B cell (primary cell): ENCODE measurements at regions not wholly inside any gene's neighbourhood (a gene's known extent, or its start where the extent isn't known, plus 50 kb on each side); places are given as distances from the start of the nearest gene placed in this dataset.

Source experiments
- ATAC-seq: fragments of 200-7000 bp; cut with Tn5 transposase; one replicate; pipeline ENCODE4 v1.10.0; 2021; ENCODE audit warnings: low read depth, mild to moderate bottlenecking, moderate number of reproducible peaks, moderate library complexity
- CTCF ChIA-PET: fragments of 350-600 bp; sonication (Branson Sonifier 250); formaldehyde crosslinking; loops from one replicate; lab custom pipeline; 2021; ENCODE audit warnings: antibody characterized with exemption, inconsistent platforms; lab: Charles Lee
- POLR2A ChIA-PET: fragments of 350-600 bp; sonication (Branson Sonifier 250); formaldehyde crosslinking; loops from one replicate; lab custom pipeline; 2021; ENCODE audit warnings: antibody characterized with exemption; lab: Charles Lee
- DNase-seq: peaks from one replicate; pipeline ENCODE4 v3.0.0; 2013
- H2AFZ ChIP-seq: 2 replicates; pipeline ENCODE4 v1.6.1; 2012; ENCODE audit warnings: mild to moderate bottlenecking, low read depth, low read length; ENCODE audit not compliant: insufficient read depth, poor library complexity, severe bottlenecking
- H3K27ac ChIP-seq, 2 donors: 1 replicate in 1 of 2; 2 replicates in 1 of 2; pipeline ENCODE4 v1.5.1; 2012 to 2013; ENCODE audit warnings: low read length in 2 of 2, mild to moderate bottlenecking in 2 of 2, moderate library complexity in 1 of 2
- H3K27me3 ChIP-seq, 4 experiments: fragments of 200-600 bp in 1 of 4; sonication (generic) in 1 of 4; replicated peaks in 1 of 4; 1 replicate in 2 of 4; 2 replicates in 2 of 4; pipeline versions ENCODE4 v1.6.1 to v1.7.0; 2013 to 2016; ENCODE audit warnings: low read length in 3 of 4, mild to moderate bottlenecking in 2 of 4, mixed read lengths in 1 of 4, moderate library complexity in 1 of 4; ENCODE audit not compliant: insufficient read depth in 4 of 4, control insufficient read depth in 3 of 4; ENCODE audit errors: control extremely low read depth in 1 of 4
- H3K36me3 ChIP-seq, 2 experiments: replicated peaks in 1 of 2; 1 replicate in 1 of 2; 2 replicates in 1 of 2; pipeline versions ENCODE4 v1.6.1 to v1.7.1; 2013; ENCODE audit warnings: low read length in 1 of 2; ENCODE audit not compliant: insufficient read depth in 2 of 2, control insufficient read depth in 1 of 2; ENCODE audit errors: control extremely low read depth in 1 of 2, extremely low read depth in 1 of 2
- H3K4me1 ChIP-seq, 2 donors: fragments of 200-600 bp in 1 of 2; sonication (generic) in 1 of 2; 1 replicate in 1 of 2; 2 replicates in 1 of 2; pipeline versions ENCODE4 v1.5.1 to v1.6.1; 2013 to 2017; ENCODE audit warnings: low read length in 2 of 2; ENCODE audit not compliant: control insufficient read depth in 2 of 2, insufficient read depth in 2 of 2
- H3K4me2 ChIP-seq: replicated peaks from 2 replicates; pipeline ENCODE3; 2012; ENCODE audit warnings: mild to moderate bottlenecking, low read depth, low read length; ENCODE audit not compliant: poor library complexity, severe bottlenecking
- H3K4me3 ChIP-seq, 5 experiments: fragments of 200-600 bp in 1 of 5; sonication (generic) in 1 of 5; 1 replicate in 3 of 5; 2 replicates in 2 of 5; pipeline versions ENCODE4 v1.5.1 to v1.7.0; 2011 to 2016; ENCODE audit warnings: low read length in 4 of 5, mild to moderate bottlenecking in 4 of 5, low read depth in 2 of 5, control low read depth in 1 of 5, moderate library complexity in 1 of 5; ENCODE audit not compliant: insufficient read depth in 1 of 5; ENCODE audit errors: control extremely low read depth in 1 of 5, extremely low read depth in 1 of 5
- H3K79me2 ChIP-seq: fragments of 200-600 bp; sonication (generic); one replicate; pipeline ENCODE4 v1.6.0; 2016; ENCODE audit warnings: low read length; ENCODE audit not compliant: control insufficient read depth, insufficient read depth
- H3K9ac ChIP-seq: fragments of 200-600 bp; sonication (generic); 2 replicates; pipeline ENCODE4 v1.6.1; 2017; ENCODE audit warnings: mild to moderate bottlenecking, low read length, moderate library complexity
- H3K9me3 ChIP-seq, 3 donors: one replicate each; pipeline versions ENCODE4 v1.6.1 to v1.7.1; 2013; ENCODE audit warnings: low read length in 2 of 3; ENCODE audit not compliant: control insufficient read depth in 2 of 3, insufficient read depth in 1 of 3; ENCODE audit errors: control extremely low read depth in 1 of 3
- H4K20me1 ChIP-seq: 2 replicates; pipeline ENCODE4 v1.6.0; 2012; ENCODE audit warnings: mild to moderate bottlenecking, low read length; ENCODE audit not compliant: insufficient read depth, control insufficient read depth, poor library complexity, severe bottlenecking
- H3K27ac Mint-ChIP-seq: one replicate; pipeline ENCODE4 v1.8.0; 2021; ENCODE audit warnings: mixed read lengths
- H3K27me3 Mint-ChIP-seq: one replicate; pipeline ENCODE4 v1.8.0; 2021; ENCODE audit warnings: mixed read lengths
- H3K4me1 Mint-ChIP-seq: one replicate; pipeline ENCODE4 v1.8.0; 2021; ENCODE audit warnings: mixed read lengths
- H3K4me3 Mint-ChIP-seq: one replicate; pipeline ENCODE4 v1.8.0; 2021; ENCODE audit warnings: mixed read lengths
- H3K9me3 Mint-ChIP-seq: one replicate; pipeline ENCODE4 v1.8.0; 2022; ENCODE audit warnings: mixed read lengths; ENCODE audit not compliant: insufficient read depth
- EZH2 ChIP-seq: IDR thresholded peaks from 2 replicates; pipeline ENCODE4 v1.6.1; 2012; ENCODE audit warnings: borderline replicate concordance, low read depth, mild to moderate bottlenecking, moderate library complexity, low read length; ENCODE audit not compliant: insufficient read depth, poor library complexity, severe bottlenecking
- WGBS: methylation state at CpG from one replicate; pipeline ENCODE4 v1.1.5; 2013; ENCODE audit warnings: missing lambda C conversion rate; ENCODE audit not compliant: insufficient coverage; 5-methylcytosine and 5-hydroxymethylcytosine counted together
- intact Hi-C: fragments of 100-400 bp; cut with micrococcal nuclease; formaldehyde crosslinking; loops from one replicate; pipeline ENCODE4 v1.10.0; 2022
- TF ChIP-seq, protein P1 (sequence below): fragments of 200-600 bp; IDR thresholded peaks from one replicate; pipeline ENCODE4 v1.8.0; 2022; ENCODE audit warnings: antibody characterized with exemption, mild to moderate bottlenecking

DNA sequence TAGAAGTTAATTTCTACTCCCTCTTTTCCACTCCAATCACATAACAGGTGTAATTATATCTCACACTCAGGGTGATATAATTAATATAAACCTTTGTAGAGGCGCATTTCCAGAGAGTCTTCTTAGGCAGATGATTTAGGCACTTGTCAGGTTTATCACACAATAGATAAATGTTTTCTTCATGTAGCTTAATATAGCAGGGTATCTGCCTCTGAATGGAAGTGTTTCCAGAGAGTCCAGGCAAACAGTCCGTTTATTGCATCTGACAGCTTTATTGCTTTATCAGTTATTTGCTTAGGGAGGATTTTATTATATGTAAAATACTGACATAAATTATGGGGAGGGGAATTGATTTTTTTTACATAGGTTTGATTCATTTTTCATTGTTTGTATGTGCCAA, 766.3 kb downstream of the SLC4A3 start:
- POLR2A ChIA-PET, result no interaction called here
- Histone ChIP-seq H3K79me2 (no peaks in the 10 kb centered on the region), H4K20me1 (no peaks in the 10 kb centered on the region), H3K4me1 (no peaks in the 10 kb centered on the region), H3K4me2 (no peak overlapping the region), H3K4me3 (no peak overlapping the region), H3K27me3 (no peaks in the 10 kb centered on the region), H3K27ac (no peak overlapping the region), H3K36me3 (no peaks in the 10 kb centered on the region), H3K9ac (no peak overlapping the region), H3K9me3 (no peaks in the 10 kb centered on the region), H2AFZ (no peak overlapping the region)
- TF ChIP-seq, protein P1, sequence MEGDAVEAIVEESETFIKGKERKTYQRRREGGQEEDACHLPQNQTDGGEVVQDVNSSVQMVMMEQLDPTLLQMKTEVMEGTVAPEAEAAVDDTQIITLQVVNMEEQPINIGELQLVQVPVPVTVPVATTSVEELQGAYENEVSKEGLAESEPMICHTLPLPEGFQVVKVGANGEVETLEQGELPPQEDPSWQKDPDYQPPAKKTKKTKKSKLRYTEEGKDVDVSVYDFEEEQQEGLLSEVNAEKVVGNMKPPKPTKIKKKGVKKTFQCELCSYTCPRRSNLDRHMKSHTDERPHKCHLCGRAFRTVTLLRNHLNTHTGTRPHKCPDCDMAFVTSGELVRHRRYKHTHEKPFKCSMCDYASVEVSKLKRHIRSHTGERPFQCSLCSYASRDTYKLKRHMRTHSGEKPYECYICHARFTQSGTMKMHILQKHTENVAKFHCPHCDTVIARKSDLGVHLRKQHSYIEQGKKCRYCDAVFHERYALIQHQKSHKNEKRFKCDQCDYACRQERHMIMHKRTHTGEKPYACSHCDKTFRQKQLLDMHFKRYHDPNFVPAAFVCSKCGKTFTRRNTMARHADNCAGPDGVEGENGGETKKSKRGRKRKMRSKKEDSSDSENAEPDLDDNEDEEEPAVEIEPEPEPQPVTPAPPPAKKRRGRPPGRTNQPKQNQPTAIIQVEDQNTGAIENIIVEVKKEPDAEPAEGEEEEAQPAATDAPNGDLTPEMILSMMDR, result no peak
- no peak for TF ChIP-seq EZH2
- Mint-ChIP-seq H3K27me3 (no peaks in the 10 kb centered on the region), H3K27ac (no peak overlapping the region), H3K4me1 (no peaks in the 10 kb centered on the region), H3K4me3 (no peak overlapping the region), H3K9me3 (no peaks in the 10 kb centered on the region)
- CTCF ChIA-PET, result no interaction called here
- intact Hi-C loops, result no loop called here
- DNase-seq, result no peak
- no peak for ATAC-seq
- WGBS, result no CpG with 5 or more reads among the region's 2 CpGs

DNA sequence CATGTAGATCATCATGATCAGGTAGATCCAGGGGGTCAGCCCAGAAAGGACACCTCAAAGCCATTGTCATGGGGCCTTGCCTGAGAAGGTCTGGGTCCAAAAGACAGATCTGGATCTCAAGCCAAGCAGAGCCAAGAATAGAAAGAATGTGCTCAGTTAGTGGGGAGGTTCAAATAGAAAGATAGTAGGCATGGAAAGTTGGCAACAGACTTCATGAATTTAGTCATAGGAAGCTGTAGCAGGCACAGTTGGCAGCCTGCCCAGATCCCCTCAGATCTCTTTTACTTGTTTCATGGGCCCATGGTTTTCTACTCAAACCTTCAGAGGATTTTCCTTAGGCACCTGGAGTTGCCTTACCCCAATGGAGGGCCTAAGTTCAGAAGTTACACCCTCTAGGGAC, 767.0 kb downstream of the SLC4A3 start:
- intact Hi-C loops, result no loop called here

More for the DNA sequence above, 767.0 kb downstream of the SLC4A3 start:
- Histone ChIP-seq H3K4me3 (no peak overlapping the region), H3K9me3 (no peaks in the 10 kb centered on the region), H3K9ac (no peak overlapping the region), H3K36me3 (no peaks in the 10 kb centered on the region), H4K20me1 (no peaks in the 10 kb centered on the region), H3K27ac (no peak overlapping the region), H3K79me2 (no peaks in the 10 kb centered on the region), H3K27me3 (no peaks in the 10 kb centered on the region), H3K4me2 (no peak overlapping the region), H2AFZ (no peak overlapping the region), H3K4me1 (no peaks in the 10 kb centered on the region)
- no peak overlapping the region for H3K27ac Mint-ChIP-seq
- TF ChIP-seq, protein P1, result no peak
- no peak for TF ChIP-seq EZH2
- no peaks in the 10 kb centered on the region for H3K27me3 Mint-ChIP-seq
- CTCF ChIA-PET, result no interaction called here
- no peak overlapping the region for H3K4me3 Mint-ChIP-seq
- POLR2A ChIA-PET, result no interaction called here
- DNase-seq (no peak), ATAC-seq (no peak)
- H3K4me1 Mint-ChIP-seq, result no peaks in the 10 kb centered on the region
- no peaks in the 10 kb centered on the region for H3K9me3 Mint-ChIP-seq
